A673 (cell line): ENCODE measurements at regions not wholly inside any gene's neighbourhood (a gene's known extent, or its start where the extent isn't known, plus 50 kb on each side); places are given as distances from the start of the nearest gene placed in this dataset.

Source experiments
- BruUV-seq: library from RNA; stranded (reverse); fragments of 400-500 nt; replicated peaks from 2 replicates; lab custom pipeline; 2021; lab: Mats Ljungman, UMichigan
- CTCF ChIA-PET: fragments of 300-600 bp; sonication (Branson Sonifier 250); formaldehyde crosslinking; loops from one replicate; lab custom pipeline; 2022; ENCODE audit warnings: antibody characterized with exemption; lab: Charles Lee
- POLR2A ChIA-PET: fragments of 300-600 bp; sonication (Branson Sonifier 250); formaldehyde crosslinking; loops from one replicate; lab custom pipeline; 2022; ENCODE audit warnings: antibody characterized with exemption; ENCODE audit not compliant: low non-redundant PET; lab: Charles Lee
- DNase-seq: peaks from one replicate; pipeline ENCODE4 v3.0.0-alpha.2; 2015; ENCODE audit warnings: low spot score
- H3K27ac ChIP-seq: fragments of 200-600 bp; sonication (generic); 2 replicates; pipeline ENCODE4 v1.5.1; 2016; ENCODE audit warnings: mixed run types, low read depth, mild to moderate bottlenecking, mixed read lengths, antibody characterized with exemption, low read length; ENCODE audit not compliant: poor library complexity, severe bottlenecking
- H3K27me3 ChIP-seq: fragments of 200-600 bp; sonication (generic); replicated peaks from 2 replicates; pipeline ENCODE4 v1.6.1; 2017; ENCODE audit warnings: mixed run types, low read depth, mild to moderate bottlenecking, mixed read lengths, antibody characterized with exemption, low read length; ENCODE audit not compliant: insufficient read depth, poor library complexity
- H3K36me3 ChIP-seq: fragments of 200-600 bp; sonication (generic); 2 replicates; pipeline ENCODE4 v1.6.1; 2016; ENCODE audit warnings: mixed run types, mild to moderate bottlenecking, mixed read lengths, antibody characterized with exemption, low read length; ENCODE audit not compliant: insufficient read depth, poor library complexity, severe bottlenecking
- H3K4me1 ChIP-seq: fragments of 200-600 bp; sonication (generic); 2 replicates; pipeline ENCODE4 v1.6.1; 2017; ENCODE audit warnings: mixed run types, mild to moderate bottlenecking, mixed read lengths, antibody characterized with exemption, low read length; ENCODE audit not compliant: insufficient read depth, poor library complexity, severe bottlenecking
- H3K4me3 ChIP-seq: fragments of 200-600 bp; sonication (generic); 2 replicates; pipeline ENCODE4 v1.5.1; 2016; ENCODE audit warnings: low read depth, mixed run types, mild to moderate bottlenecking, mixed read lengths, low read length; ENCODE audit not compliant: poor library complexity, severe bottlenecking
- H3K9me3 ChIP-seq: fragments of 200-600 bp; sonication (generic); 2 replicates; pipeline ENCODE4 v1.6.1; 2016; ENCODE audit warnings: mixed run types, low read depth, mild to moderate bottlenecking, mixed read lengths, antibody characterized with exemption, low read length; ENCODE audit not compliant: poor library complexity, severe bottlenecking
- CTCF ChIP-seq: fragments of 300-800, 200-600 bp; sonication (generic); conservative IDR thresholded peaks from 2 replicates; pipeline ENCODE4 v1.5.1; 2017; ENCODE audit warnings: low read depth, mild to moderate bottlenecking, antibody characterized with exemption, low read length, moderate library complexity, mixed read lengths
- EZH2 ChIP-seq: fragments of 200-600 bp; sonication (generic); IDR thresholded peaks from 2 replicates; pipeline ENCODE4 v1.6.1; 2017; ENCODE audit warnings: borderline replicate concordance, low read depth, mild to moderate bottlenecking, mixed read lengths, antibody characterized with exemption, low read length; ENCODE audit not compliant: poor library complexity, severe bottlenecking
- intact Hi-C: fragments of 100-400 bp; cut with micrococcal nuclease; formaldehyde crosslinking; loops from one replicate; pipeline ENCODE4 v1.10.0; 2022; ENCODE audit not compliant: unreplicated experiment

- ChIA-PET CTCF (no interaction called here), POLR2A (no interaction called here)
- Histone ChIP-seq H3K27ac (no peak overlapping the region), H3K9me3 (peaks cover 9% of the 10 kb centered on the region), H3K4me3 (no peak overlapping the region), H3K36me3 (no peaks in the 10 kb centered on the region), H3K4me1 (no peaks in the 10 kb centered on the region), H3K27me3 (peaks cover 9% of the 10 kb centered on the region)
- no TSS peak for BruUV-seq
- DNase-seq, result no peak
- intact Hi-C loops, result no loop called here
- TF ChIP-seq EZH2 (no peak), CTCF (no peak)
Measured at GRCh38 chr20:60152792-60153191, 194.6 kb downstream of the CDH26 start.

- Histone ChIP-seq H3K36me3 (no peaks in the 10 kb centered on the region), H3K9me3 (peaks cover 15% of the 10 kb centered on the region), H3K27me3 (no peaks in the 10 kb centered on the region), H3K27ac (no peak overlapping the region), H3K4me1 (no peaks in the 10 kb centered on the region), H3K4me3 (no peak overlapping the region)
- no peak for DNase-seq
- POLR2A ChIA-PET, result no interaction called here
- CTCF ChIA-PET, result no interaction called here
- TF ChIP-seq EZH2 (no peak), CTCF (no peak)
- intact Hi-C loops, result no loop called here
- no TSS peak for BruUV-seq
Measured at GRCh38 chr20:60160451-60161145, 202.4 kb downstream of the CDH26 start.

GRCh38 chr20:60167812-60168211, 209.6 kb downstream of the CDH26 start:
- no peak for DNase-seq
- BruUV-seq, result no TSS peak
- Histone ChIP-seq H3K36me3 (no peaks in the 10 kb centered on the region), H3K9me3 (no peaks in the 10 kb centered on the region), H3K4me3 (no peak overlapping the region), H3K27ac (no peak overlapping the region), H3K27me3 (no peaks in the 10 kb centered on the region), H3K4me1 (no peaks in the 10 kb centered on the region)
- ChIA-PET POLR2A (no interaction called here), CTCF (no interaction called here)
- intact Hi-C loops, result no loop called here
- no peak for TF ChIP-seq EZH2
- no peak for TF ChIP-seq CTCF
